GM19240 (cell line): ENCODE measurements at regions not wholly inside any gene's neighbourhood (a gene's known extent, or its start where the extent isn't known, plus 50 kb on each side); places are given as distances from the start of the nearest gene placed in this dataset.

Experiments used
- DNase-seq: peaks from one replicate; pipeline ENCODE4 v3.0.0; 2011; ENCODE audit warnings: low spot score; ENCODE audit not compliant: insufficient read length

- no peak for DNase-seq
These were observed 106.4 kb upstream of the PTPN1 start for GRCh38 chr20:50403565-50404418.

- DNase-seq = no peak
These were observed 105.6 kb upstream of the PTPN1 start for GRCh38 chr20:50404419-50405234.

- no peak for DNase-seq
These were observed 104.8 kb upstream of the PTPN1 start for GRCh38 chr20:50405235-50405914.

- DNase-seq = no peak
These were observed 104.1 kb upstream of the PTPN1 start for GRCh38 chr20:50405915-50406609.

- DNase-seq = no peak
These were observed 103.5 kb upstream of the PTPN1 start for GRCh38 chr20:50406610-50407136.

- DNase-seq = no peak
These were observed 101.4 kb upstream of the PTPN1 start for GRCh38 chr20:50408526-50409364.

GRCh38 chr20:50409495-50409894, 100.7 kb upstream of the PTPN1 start:
- DNase-seq = no peak

- no peak for DNase-seq
These were observed 99.8 kb upstream of the PTPN1 start for GRCh38 chr20:50410343-50410742.

GRCh38 chr20:50412069-50412468, 98.1 kb upstream of the PTPN1 start:
- DNase-seq = no peak

- DNase-seq = no peak
These were observed 97.7 kb upstream of the PTPN1 start for GRCh38 chr20:50412499-50412898.

GRCh38 chr20:50413088-50413500, 97.1 kb upstream of the PTPN1 start:
- DNase-seq = no peak

- DNase-seq = no peak
These were observed 95.1 kb upstream of the PTPN1 start for GRCh38 chr20:50415021-50415515.

GRCh38 chr20:50415516-50416268, 94.5 kb upstream of the PTPN1 start:
- DNase-seq = no peak

- DNase-seq = no peak
These were observed 93.7 kb upstream of the PTPN1 start for GRCh38 chr20:50416269-50417022.

GRCh38 chr20:50417023-50417329, 93.2 kb upstream of the PTPN1 start:
- DNase-seq = no peak

GRCh38 chr20:50417484-50418235, 92.5 kb upstream of the PTPN1 start:
- no peak for DNase-seq

- DNase-seq = no peak
These were observed 91.1 kb upstream of the PTPN1 start for GRCh38 chr20:50418890-50419642.
